Hematopoietic multipotent progenitor cell treated with erythropoietin and hydrocortisone succinate and interleukin-3 and kit ligand, for 15 days (in vitro differentiated cells): ENCODE measurements at regions not wholly inside any gene's neighbourhood (a gene's known extent, or its start where the extent isn't known, plus 50 kb on each side); places are given as distances from the start of the nearest gene placed in this dataset.

ENCODE experiments used
- DNase-seq: peaks from one replicate; pipeline ENCODE4 v3.0.0-alpha.2; 2015; ENCODE audit warnings: low spot score

DNA sequence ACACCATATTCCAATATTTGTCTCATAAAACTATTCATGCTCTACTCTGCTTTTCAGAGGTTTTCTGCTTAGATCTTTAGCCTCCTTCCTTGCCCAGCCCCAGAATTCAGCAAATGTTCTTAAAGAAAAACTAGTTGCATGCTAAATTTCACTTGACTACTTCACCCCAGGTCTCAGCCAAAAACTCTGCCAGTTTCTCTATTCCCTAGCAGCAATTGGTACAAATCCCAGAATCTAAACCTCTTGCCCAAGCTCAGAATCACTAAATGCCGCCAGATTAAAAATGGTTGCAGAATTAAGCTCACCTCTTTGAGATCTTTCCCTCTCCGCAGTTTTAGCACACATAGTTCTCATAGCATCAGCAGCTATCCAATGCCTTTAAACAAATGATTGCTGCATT, 331.2 kb upstream of the SMARCA2 start:
- no peak for DNase-seq

DNA sequence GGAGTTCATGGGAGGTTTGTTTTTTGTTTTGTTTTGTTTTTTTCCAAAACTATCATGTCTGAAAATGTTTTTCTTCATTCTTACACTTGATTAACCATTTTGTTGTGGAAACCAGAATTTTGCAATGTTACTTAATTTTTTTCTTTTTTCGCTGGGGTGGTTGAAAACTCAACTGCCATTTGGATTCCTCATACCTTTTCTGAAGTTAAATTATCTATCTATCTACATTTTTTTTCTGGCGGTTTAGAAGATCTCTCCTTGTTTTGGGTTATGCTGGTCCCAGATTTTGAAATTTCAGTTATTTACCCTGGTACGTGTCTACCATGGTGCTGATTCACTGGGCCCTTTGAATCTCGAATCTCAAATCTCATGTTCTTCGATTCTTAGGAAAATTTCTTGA, 316.2 kb upstream of the SMARCA2 start:
- no peak for DNase-seq

DNA sequence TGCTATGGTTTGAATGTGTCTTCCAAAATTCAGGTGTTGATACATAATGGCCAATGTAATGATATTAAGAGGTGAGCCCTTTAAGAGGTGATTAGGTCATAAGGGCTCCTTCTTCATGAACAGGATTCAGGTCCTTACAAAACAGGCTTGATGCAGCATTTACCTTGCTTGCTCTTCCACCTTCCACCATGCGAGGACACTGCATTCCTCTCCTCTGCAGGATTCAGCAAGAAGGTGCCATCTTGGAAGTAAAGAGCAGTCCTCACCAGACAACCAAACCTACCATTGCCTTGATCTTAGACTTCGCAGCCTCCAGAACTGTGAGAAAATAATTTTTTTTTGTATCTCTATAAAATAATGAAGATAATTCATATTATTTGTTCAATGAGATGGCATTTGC, 314.0 kb upstream of the SMARCA2 start:
- no peak for DNase-seq

DNA sequence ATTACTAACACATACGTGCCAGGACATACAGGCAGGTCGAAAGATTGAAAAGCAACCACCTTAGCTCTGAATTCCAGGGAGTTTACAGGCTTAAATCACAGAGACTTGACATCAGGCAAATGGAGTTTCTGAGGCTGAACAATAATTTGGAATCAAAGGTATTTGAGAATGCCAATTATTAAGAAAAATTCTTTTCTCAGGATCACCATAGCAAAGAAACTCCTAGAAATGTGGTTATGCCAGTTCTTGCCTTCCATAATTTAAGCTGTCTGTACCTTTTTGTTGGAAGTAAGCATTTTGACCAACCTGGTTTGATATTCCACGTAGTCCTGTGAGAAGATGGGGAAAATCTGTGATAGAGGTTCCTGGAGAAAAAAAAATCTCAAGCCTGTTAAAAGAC, 312.4 kb upstream of the SMARCA2 start:
- no peak for DNase-seq

DNA sequence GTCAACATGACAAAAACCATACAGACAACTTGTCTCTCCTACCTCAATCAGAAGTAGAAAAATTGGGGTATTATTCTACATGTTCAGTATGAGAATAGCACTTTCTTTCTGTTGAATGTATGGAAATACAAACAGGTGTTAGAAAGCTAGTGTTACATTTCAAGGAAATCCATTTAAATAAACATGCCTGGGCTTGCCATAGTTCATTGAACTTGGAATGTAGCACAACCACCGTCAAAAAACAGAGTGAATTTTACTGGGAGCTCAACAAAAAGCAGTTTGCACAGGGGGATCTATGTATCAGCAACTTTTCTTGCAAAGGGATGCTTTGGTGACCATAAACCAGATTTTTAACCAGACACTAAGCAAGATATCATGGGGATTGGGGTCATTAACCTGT, 307.9 kb upstream of the SMARCA2 start:
- no peak for DNase-seq

DNA sequence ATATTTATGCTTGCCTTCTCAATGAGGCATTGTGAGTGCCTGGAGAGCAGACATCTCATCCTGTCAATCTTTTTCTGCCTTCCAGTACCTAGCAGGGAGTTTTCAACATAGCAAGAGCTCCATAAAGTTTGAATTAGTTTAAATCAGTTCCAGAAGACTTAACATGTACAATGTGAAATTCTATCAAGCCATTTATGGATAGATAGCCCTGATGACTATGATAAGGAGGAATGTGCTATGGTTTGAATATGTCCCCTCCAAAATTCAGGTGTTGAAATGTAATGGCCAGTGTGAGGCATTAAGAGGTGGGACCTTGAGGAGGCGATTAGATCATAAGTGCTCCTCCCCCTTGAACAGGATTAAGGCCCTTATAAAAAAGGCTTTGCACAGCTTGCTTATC, 306.9 kb upstream of the SMARCA2 start:
- DNase-seq, result no peak

DNA sequence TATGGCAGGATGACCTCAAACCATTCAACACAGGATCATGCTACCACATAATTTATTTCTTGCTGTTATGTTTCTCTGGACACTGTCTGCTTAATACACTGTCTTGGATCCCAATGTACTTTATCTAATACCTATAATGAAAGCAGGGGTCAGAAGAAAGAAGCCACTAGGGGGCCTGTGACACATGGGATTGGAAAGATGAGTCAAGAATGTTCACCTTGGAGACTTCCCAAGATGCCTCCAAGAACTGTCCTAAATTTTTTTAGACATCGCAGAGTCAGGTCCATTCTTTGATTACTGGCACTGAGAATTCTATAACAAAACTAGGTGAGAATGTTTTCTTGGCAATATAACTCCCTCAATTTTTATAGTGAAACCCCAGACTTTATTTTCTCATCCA, 305.8 kb upstream of the SMARCA2 start:
- no peak for DNase-seq

DNA sequence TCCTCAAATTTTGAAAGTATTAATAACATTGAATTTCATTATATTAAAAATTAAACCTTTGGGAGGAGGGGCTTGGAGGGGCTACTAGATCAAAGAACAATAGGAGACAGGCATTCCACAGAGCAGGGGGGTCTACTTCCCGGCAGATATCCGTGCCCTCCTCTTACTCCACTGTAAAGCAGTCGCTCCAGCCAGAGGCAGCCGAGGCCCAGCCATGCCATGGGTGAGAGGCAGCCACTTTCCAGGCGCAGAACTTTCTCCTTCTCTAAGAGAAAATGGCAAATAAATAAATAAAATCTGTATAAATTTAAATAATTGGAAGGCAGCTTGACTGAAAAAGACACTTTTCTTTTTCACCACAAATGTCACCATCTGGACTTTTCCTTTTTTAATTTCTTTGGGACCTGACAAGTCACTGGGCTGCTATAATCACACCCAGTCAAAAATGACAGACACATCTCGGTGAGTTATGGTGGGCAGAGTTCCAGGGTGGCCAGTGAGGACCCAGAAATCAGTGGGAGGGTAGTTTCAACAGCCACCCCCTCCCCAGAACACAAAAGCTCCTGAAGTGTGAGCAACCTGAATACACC, 302.2 kb upstream of the SMARCA2 start:
- DNase-seq, result no peak

DNA sequence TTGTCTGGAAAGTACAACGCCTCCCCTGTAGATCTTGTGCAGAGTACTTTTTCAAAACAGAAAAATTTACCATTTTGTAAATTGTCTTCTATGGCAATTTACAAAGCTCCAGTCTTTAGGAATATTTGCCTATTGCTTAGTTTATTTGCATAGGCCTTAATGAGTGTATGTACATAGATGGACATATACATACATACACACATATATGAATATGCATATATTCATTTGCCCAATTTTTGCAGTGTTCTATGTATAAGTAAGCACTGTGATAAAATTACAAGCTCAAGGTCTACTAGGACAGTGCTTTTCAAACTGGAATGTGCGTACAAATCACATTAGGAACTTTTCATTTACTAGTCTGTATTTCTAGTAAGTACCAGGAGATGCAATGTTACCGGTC, 301.3 kb upstream of the SMARCA2 start:
- DNase-seq, result no peak

DNA sequence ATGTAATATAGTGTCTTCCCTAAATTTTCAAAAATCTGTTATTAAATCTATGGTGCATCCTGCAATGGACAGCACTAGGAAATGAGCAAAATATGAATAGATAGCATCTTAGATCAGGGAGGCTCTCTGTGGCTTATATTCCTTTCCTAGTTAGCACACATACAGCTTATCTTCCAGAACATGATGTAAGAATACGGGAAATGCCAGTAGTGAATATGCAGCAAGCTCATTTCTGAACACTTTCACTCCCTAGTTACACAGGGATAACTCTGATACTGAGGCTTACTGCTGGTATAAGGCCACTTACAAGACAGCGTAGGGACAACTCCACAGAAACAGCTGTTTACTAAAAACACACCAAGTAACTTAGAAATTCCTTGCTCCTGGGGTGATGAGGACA, 297.3 kb upstream of the SMARCA2 start:
- no peak for DNase-seq

DNA sequence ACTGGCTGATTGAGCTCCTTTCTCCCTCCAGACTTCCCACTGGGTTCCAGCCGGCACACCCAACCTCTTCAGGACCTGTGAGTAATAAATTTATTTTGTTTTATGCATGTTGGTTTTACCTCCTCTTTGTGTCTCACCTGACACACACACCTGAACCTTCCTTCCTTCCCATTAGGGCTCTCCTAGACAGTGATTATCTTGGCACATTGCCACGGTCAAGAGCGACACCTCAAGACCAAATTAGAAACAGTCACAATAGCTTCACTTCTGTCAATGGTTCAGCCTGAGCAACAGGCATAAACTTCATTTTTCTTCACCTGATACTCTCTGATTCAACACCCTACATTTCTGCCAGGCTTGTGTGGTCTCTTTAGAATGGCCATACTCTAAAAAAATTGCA, 296.3 kb upstream of the SMARCA2 start:
- DNase-seq, result no peak

DNA sequence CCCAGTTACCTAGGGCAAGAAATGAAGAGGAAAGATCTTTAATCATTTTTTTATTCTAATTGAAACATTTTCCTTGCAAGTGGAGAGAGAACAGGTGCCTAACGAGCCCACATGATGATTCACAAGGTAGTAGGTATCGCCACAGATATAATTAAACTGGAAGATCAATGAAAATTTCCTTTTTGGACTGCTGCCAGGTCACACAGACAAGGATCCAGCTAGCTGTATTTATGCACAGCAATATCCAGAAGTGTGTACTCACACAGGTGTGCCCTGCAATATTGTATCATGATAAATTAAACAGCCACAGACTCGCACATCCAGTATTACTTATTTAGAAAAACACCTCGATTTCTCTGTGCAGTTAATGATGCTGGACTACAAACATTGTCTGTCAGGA, 294.0 kb upstream of the SMARCA2 start:
- no peak for DNase-seq

DNA sequence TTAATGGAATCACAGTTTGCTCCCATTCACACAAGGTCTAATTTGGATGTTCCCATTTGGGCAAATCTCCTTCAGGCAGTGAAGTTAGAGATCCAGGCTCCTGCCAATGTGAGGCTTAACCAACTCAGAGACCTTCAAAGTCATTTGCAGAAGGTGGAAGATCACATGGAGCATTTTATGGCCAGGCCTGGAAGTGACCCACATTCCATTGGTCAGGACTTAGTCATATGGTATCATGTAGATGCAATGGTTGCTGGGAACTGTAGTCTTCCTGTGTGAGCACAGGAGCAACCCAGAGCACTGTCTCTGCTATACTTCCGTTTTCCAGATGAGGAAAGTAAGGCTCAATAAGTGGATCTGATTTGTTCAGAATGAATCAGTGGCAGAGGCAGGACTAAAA, 292.7 kb upstream of the SMARCA2 start:
- DNase-seq, result no peak

DNA sequence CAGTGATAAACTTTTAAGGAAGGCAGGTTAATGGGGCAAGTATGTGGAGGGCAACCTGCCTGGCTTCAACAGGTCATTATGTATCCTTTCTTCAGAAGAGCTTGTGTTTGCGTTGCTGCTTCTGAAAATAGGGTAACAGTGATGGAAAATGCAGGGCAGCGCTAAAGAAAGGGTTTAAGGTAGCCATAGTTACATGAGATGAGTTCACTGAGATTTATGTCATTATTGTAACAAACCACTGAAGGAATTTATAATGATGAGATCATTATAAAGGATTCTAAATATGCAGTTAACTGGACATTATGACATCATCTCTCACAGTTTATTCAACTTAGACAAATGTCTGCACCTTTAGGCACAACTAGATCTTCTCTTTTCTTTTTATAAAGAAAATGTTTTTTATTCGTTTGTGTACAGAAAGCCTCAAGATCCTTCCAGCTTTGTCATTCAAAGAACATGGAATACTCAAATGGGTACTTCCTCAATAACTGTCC, 291.6 kb upstream of the SMARCA2 start:
- no peak for DNase-seq

DNA sequence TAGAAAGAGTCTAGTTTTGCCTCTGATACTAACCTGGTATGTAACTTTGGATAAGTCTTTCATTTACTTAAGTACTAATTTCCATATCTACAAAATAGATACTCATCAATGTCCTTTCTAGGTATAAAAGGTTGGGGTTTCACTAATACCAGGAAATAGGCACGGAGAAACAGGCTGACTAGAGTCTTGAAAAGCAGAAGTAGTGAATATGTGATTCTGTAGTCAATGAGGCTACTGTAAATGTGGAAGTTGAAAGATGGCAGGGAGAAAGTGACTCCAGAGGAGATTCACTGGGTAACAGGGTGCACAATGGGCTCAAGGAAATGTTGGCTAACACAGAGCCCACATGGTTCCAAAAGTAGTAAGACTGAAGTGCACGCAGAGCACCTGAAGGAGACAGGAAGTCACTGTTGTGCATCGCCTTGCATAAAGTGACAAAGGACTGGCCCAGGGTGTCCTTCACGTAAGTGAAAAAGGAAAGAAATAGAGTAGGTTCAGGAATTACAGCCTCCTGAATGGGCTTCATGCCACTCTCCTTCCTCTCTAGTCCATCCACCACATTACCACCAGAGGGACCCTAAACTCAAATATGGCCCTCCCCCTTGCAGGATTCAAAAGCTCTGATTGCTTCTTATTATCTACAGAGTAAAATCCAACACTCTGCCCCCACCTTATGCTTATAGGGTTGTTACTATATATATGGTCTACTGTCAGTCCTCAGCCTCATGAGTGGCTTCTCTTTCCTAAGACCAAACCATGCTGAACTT, 288.0 kb upstream of the SMARCA2 start:
- DNase-seq, result no peak

DNA sequence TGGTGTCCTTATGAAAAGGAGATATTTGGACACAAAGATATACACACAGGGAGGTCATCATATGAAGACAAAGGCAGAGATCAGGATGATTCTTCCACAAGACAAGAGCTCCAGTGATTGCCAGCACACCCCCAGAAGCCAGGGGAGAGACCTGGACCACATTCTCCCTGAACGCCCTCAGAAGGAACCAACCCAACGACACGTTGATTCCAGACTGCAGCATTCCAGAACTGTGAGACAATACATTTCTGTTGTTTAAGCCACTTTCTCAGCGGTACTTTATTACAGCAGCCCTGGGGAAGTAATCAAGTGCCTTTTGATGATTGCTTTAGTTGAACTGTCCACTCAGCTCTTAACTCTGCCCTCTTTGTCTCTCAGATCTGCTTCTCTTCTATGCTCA, 285.5 kb upstream of the SMARCA2 start:
- no peak for DNase-seq

DNA sequence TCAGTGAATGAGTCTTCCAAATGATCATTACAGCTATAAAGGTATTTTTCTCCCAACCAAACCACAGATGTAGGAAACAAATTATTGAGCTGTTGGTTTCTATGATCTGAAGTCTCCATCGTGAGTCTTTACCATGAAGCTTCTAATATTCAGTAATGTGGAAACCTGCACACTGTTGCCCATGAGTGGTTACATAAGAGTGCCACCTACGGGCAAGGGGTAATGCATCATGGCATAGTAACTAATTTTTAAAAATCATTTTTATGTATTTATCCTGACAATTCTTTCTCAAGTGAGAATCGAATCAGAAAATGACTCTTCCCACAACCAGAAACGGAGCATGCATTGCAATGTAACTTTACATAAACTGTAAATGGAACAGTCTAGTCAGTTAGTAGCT, 282.5 kb upstream of the SMARCA2 start:
- DNase-seq, result no peak

DNA sequence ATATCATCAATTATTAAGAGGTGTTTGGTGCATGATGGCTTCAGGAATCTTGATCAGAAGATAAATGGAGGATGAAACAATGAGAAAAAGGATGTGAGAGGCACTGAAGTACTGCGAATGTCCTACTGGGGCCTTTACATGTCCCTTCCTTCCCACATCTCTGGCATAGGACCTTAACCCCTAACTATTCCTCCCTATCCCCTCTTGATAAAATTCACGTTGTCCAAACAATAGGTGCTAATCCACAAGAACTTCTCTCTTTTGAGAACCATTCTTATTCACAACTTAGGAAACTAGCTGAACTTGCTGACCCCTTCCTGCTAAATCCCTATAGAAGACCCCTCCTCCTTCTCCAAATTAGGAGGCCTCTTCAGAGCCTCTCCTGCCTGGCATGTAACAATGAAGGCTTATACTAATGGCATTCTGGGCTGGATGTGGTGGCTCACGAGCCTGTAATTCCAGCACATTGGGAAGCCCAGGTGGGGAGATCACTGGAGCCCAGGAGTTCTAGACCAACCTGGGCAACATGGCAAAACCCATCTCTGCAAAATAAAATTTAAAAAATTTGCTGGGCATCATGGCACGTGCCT, 276.5 kb upstream of the SMARCA2 start:
- DNase-seq, result no peak

DNA sequence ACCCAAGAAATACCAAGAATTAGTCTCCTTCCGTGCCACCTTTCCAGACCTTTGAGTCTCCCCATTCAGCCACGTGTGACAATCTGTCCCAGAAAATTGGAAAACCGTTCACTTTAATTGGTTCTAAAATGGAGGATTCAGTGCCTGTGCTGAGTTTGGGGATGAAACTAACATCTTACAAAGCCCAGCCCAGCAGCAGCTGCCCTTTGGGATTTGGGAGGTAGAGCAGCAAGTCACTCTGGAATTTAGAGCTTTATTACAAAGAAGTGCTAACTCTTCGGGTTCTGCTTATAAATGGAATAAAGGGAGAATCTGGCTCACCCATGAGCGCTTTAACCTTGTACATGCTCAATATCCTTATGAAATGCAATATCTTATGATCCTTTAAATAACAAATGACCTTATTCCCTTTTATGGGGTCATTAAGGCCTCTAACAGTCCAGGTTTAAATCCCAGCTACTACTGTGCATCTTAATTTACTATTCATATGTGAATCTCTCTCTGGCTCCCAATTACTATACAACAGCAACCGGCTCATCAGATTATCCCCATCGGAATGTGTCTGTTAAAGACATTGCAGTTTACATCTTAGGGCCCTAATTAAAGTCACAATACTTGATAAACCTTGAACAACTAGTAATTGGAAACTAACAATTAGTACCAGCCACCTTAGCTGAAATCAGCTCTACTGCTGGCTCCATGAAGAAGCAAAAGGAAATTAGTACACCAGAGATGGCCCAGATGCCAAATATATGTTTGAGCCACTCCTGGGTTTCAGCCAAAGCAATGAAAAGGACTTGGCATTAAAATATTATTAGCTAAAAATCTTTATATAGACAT, 271.8 kb upstream of the SMARCA2 start:
- no peak for DNase-seq

DNA sequence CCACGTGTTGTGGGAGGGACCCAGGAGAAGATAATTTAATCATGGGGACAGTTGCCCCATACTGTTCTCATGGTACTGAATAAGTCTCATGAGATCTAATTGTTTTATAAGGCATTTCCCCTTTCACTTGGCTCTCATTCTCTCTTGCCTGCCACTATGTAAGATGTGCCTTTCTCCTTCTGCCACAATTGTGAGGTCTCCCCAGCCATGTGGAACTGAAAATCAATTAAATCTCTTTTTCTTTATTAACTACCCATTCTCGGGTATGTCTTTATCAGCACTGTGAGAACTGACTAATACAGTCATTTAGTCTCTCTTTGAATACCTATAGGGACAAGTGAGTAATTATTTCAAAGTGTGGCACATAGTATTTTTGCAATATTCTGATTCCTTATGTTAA, 269.2 kb upstream of the SMARCA2 start:
- DNase-seq, result no peak

DNA sequence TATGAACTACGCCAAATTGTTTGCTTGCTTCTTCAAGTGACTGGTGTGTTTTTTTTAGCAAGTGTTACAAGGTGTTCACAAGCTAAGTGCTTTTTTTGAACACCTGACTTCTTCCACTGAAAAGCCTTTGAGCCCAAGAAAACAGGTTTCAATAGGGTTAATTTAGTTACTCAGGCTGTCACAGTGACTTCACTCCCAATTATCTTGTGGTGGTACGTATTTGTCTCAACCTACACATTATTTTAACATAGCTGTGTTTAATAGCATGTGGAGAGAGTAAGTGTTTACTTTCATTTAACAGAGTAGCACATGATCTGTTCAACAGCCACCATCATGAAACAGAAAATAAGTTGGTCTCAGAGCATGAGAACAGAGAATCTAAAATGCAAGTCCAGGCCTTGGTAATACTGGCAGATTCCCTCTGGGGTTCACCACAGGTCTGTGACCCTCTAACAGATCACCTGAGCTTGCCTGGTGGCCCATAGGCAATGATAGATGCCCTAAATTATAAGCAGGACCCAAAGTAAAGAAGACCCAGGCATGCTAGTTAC, 267.7 kb upstream of the SMARCA2 start:
- DNase-seq, result no peak

DNA sequence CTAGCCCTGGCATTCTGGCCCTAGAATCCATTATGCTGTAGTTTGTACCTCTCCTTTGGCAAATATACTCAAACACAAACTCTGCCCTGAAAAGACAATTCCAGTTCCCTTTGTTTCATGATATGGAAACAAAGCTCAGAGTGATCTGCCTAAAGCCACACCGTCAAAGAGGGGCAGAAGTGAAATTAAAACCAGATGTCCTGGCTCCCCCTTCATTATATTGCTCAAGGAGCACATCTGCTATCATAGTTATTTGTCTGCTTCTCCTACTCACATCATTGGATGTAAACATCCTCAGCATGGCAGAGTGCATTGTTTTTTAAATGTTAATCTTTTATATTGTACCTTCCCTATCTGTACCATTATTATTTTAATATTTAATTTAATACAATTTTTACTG, 266.7 kb upstream of the SMARCA2 start:
- no peak for DNase-seq
